SK-N-SH (cell line): ENCODE measurements at regions not wholly inside any gene's neighbourhood (a gene's known extent, or its start where the extent isn't known, plus 50 kb on each side); places are given as distances from the start of the nearest gene placed in this dataset.

Source experiments
- CTCF ChIA-PET: fragments of 300-600, 350-600 bp; formaldehyde crosslinking; extraction: SDS; loops from one replicate; lab custom pipeline; 2021; lab: Yijun Ruan, JAX
- POLR2A ChIA-PET: fragments of 350-600 bp; sonication (Branson Sonifier 250); formaldehyde crosslinking; extraction: SDS; loops from one replicate; lab custom pipeline; 2020; ENCODE audit warnings: antibody characterized with exemption, inconsistent platforms; lab: Yijun Ruan, JAX
- DNase-seq: peaks from one replicate; pipeline ENCODE4 v3.0.0; 2012
- H2AFZ ChIP-seq: fragments of 200-600 bp; sonication (generic); 2 replicates; pipeline ENCODE4 v1.8.1; 2016; ENCODE audit warnings: antibody characterized with exemption, mild to moderate bottlenecking, low read depth
- H3F3A ChIP-seq: fragments of 200-600 bp; sonication (generic); replicated peaks from 2 replicates; pipeline ENCODE3; 2016; ENCODE audit warnings: antibody characterized with exemption, mild to moderate bottlenecking; ENCODE audit not compliant: insufficient read depth
- H3K27ac ChIP-seq, 2 experiments: fragments of 200-500 bp in 1 of 2; fragments of 200-600 bp in 1 of 2; sonication (Bioruptor generic) in 1 of 2; sonication (generic), shearing (Covaris generic) in 1 of 2; 2 replicates each; pipeline versions ENCODE4 v1.5.1 to v1.6.1; 2014 to 2016; ENCODE audit warnings: low read depth in 2 of 2, inconsistent platforms in 1 of 2, low read length in 1 of 2, mild to moderate bottlenecking in 1 of 2, mixed read lengths in 1 of 2
- H3K27me3 ChIP-seq: fragments of 200-600 bp; sonication (generic), shearing (Covaris generic); 2 replicates; pipeline ENCODE4 v1.6.1; 2016; ENCODE audit warnings: mixed run types; ENCODE audit not compliant: insufficient read depth
- H3K36me3 ChIP-seq, 2 experiments: fragments of 200-500 bp in 1 of 2; fragments of 200-600 bp in 1 of 2; sonication (Bioruptor generic) in 1 of 2; sonication (generic) in 1 of 2; replicated peaks in 1 of 2; 2 replicates each; pipeline versions ENCODE3 to v1.5.1; 2014 to 2016; ENCODE audit warnings: low read length in 1 of 2, mild to moderate bottlenecking in 1 of 2; ENCODE audit not compliant: insufficient read depth in 2 of 2, control insufficient read depth in 1 of 2
- H3K4me1 ChIP-seq, 2 experiments: fragments of 200-500 bp in 1 of 2; fragments of 200-600 bp in 1 of 2; sonication (Bioruptor generic) in 1 of 2; sonication (generic), shearing (Covaris generic) in 1 of 2; 2 replicates each; pipeline versions ENCODE4 v1.5.1 to v1.6.1; 2014 to 2016; ENCODE audit warnings: low read depth in 1 of 2, low read length in 1 of 2, mixed run types in 1 of 2; ENCODE audit not compliant: insufficient read depth in 2 of 2, control insufficient read depth in 1 of 2
- H3K4me2 ChIP-seq: fragments of 200-600 bp; sonication (generic), shearing (Covaris generic); 2 replicates; pipeline ENCODE4 v1.6.1; 2017; ENCODE audit warnings: mixed run types
- H3K4me3 ChIP-seq, 2 experiments: fragments of 200-500 bp in 1 of 2; fragments of 200-600 bp in 1 of 2; sonication (Bioruptor generic) in 1 of 2; sonication (generic), shearing (Covaris generic) in 1 of 2; 2 replicates each; pipeline versions ENCODE4 v1.5.1 to v1.8.1; 2014 to 2016; ENCODE audit warnings: low read depth in 2 of 2, inconsistent platforms in 1 of 2, low read length in 1 of 2, mild to moderate bottlenecking in 1 of 2, mixed read lengths in 1 of 2, moderate library complexity in 1 of 2
- H3K79me2 ChIP-seq: fragments of 200-600 bp; sonication (generic); 2 replicates; pipeline ENCODE4 v1.8.1; 2017; ENCODE audit warnings: mild to moderate bottlenecking; ENCODE audit not compliant: insufficient read depth
- H3K9ac ChIP-seq: fragments of 200-600 bp; sonication (generic); 2 replicates; pipeline ENCODE4 v1.6.1; 2017; ENCODE audit warnings: mixed run types
- H3K9me2 ChIP-seq: fragments of 200-600 bp; sonication (generic); 2 replicates; pipeline ENCODE4 v1.6.1; 2017; ENCODE audit warnings: mixed run types
- H3K9me3 ChIP-seq: fragments of 200-600 bp; sonication (generic); 2 replicates; pipeline ENCODE4 v1.6.1; 2017; ENCODE audit warnings: mixed run types, mild to moderate bottlenecking, moderate library complexity
- H4K20me1 ChIP-seq: fragments of 200-600 bp; sonication (generic); 2 replicates; pipeline ENCODE4 v1.6.1; 2017; ENCODE audit warnings: mild to moderate bottlenecking, mixed run types; ENCODE audit not compliant: insufficient read depth
- ELF1 ChIP-seq: IDR thresholded peaks from 2 replicates; pipeline ENCODE4 v1.4.0; 2012
- EZH2phosphoT487 ChIP-seq: fragments of 200-600 bp; sonication (generic); IDR thresholded peaks from 2 replicates; pipeline ENCODE4 v1.6.1; 2017; ENCODE audit warnings: low read depth, mixed run types, mild to moderate bottlenecking, antibody characterized with exemption, moderate library complexity, borderline replicate concordance
- FOSL2 ChIP-seq: IDR thresholded peaks from 2 replicates; pipeline ENCODE4 v1.4.0; 2012; ENCODE audit warnings: low read depth, mild to moderate bottlenecking, moderate library complexity, borderline replicate concordance
- GABPA ChIP-seq: IDR thresholded peaks from 2 replicates; pipeline ENCODE4 v1.4.0; 2012; ENCODE audit warnings: low read depth, mild to moderate bottlenecking
- MAX ChIP-seq: IDR thresholded peaks from 2 replicates; pipeline ENCODE4 v1.4.0; 2012; ENCODE audit warnings: low read depth
- MXI1 ChIP-seq: IDR thresholded peaks from 2 replicates; pipeline ENCODE4 v1.6.1; 2012; ENCODE audit warnings: mild to moderate bottlenecking, low read depth, low read length, improper control_type of control experiment
- NFIC ChIP-seq: IDR thresholded peaks from 2 replicates; pipeline ENCODE4 v1.4.0; 2012; ENCODE audit warnings: borderline replicate concordance
- NRF1 ChIP-seq: IDR thresholded peaks from 2 replicates; pipeline ENCODE4 v1.6.1; 2012; ENCODE audit warnings: low read depth, mild to moderate bottlenecking, low read length
- PBX3 ChIP-seq: IDR thresholded peaks from 2 replicates; pipeline ENCODE4; 2012
- RAD21 ChIP-seq: IDR thresholded peaks from 2 replicates; pipeline ENCODE4 v1.6.1; 2012; ENCODE audit warnings: mild to moderate bottlenecking, low read length
- RCOR1 ChIP-seq: fragments of 150-350 bp; IDR thresholded peaks from 2 replicates; pipeline ENCODE4 v1.6.1; 2017; ENCODE audit warnings: antibody characterized with exemption, low read length
- RXRA ChIP-seq: IDR thresholded peaks from 2 replicates; pipeline ENCODE4 v1.4.0; 2012; ENCODE audit warnings: low read depth, mild to moderate bottlenecking, borderline replicate concordance
- SIN3A ChIP-seq: IDR thresholded peaks from 2 replicates; pipeline ENCODE4 v1.6.1; 2012; ENCODE audit warnings: low read depth, mild to moderate bottlenecking, low read length, moderate library complexity, borderline replicate concordance
- SMC3 ChIP-seq: IDR thresholded peaks from 2 replicates; pipeline ENCODE4 v1.6.1; 2012; ENCODE audit warnings: low read depth, low read length, improper control_type of control experiment
- TAF1 ChIP-seq: IDR thresholded peaks from 2 replicates; pipeline ENCODE4 v1.6.1; 2012; ENCODE audit warnings: low read depth, mild to moderate bottlenecking, low read length, moderate library complexity, borderline replicate concordance
- TCF12 ChIP-seq: IDR thresholded peaks from 2 replicates; pipeline ENCODE4 v1.4.0; 2012
- YY1 ChIP-seq: IDR thresholded peaks from 2 replicates; pipeline ENCODE4 v1.4.0; 2012; ENCODE audit warnings: low read depth, mild to moderate bottlenecking
- ZBTB33 ChIP-seq: IDR thresholded peaks from 2 replicates; pipeline ENCODE4 v1.4.0; 2012; ENCODE audit warnings: low read depth, borderline replicate concordance
- WGBS: methylation state at CpG from one replicate; pipeline ENCODE4 v1.1.6; 2017; ENCODE audit warnings: low lambda C conversion rate; 5-methylcytosine and 5-hydroxymethylcytosine counted together
- TF ChIP-seq, protein P1 (sequence below): IDR thresholded peaks from 2 replicates; pipeline ENCODE4 v1.6.1; 2012; ENCODE audit warnings: mild to moderate bottlenecking, low read depth, low read length, moderate library complexity
- TF ChIP-seq, protein P2 (sequence below): fragments of 150-350 bp; IDR thresholded peaks from 2 replicates; pipeline ENCODE4 v1.6.1; 2016; ENCODE audit warnings: mild to moderate bottlenecking, low read depth, low read length

- no peak for TF ChIP-seq PBX3
- TF ChIP-seq RXRA, result no peak
Observed at GRCh38 chr4:187084701-187085100, 361.0 kb upstream of the FAT1 start (continued).

GRCh38 chr4:187085339-187085738 is 361.7 kb upstream of the FAT1 start:
- no peak overlapping the region for H2AFZ ChIP-seq
- ChIA-PET CTCF (no interaction called here), POLR2A (no interaction called here)
- no peak overlapping the region for H3K4me2 ChIP-seq
- no peak overlapping the region for H3K4me3 ChIP-seq
- no peak for TF ChIP-seq SMC3
- no peak for TF ChIP-seq RCOR1
- no peak for TF ChIP-seq TCF12
- no peak for TF ChIP-seq RAD21
- TF ChIP-seq TAF1, result no peak
- no peak for TF ChIP-seq ZBTB33
- TF ChIP-seq MXI1, result no peak
- no peak for TF ChIP-seq SIN3A
- no peak for TF ChIP-seq MAX
- no peak for TF ChIP-seq NFIC
- TF ChIP-seq, protein P1, sequence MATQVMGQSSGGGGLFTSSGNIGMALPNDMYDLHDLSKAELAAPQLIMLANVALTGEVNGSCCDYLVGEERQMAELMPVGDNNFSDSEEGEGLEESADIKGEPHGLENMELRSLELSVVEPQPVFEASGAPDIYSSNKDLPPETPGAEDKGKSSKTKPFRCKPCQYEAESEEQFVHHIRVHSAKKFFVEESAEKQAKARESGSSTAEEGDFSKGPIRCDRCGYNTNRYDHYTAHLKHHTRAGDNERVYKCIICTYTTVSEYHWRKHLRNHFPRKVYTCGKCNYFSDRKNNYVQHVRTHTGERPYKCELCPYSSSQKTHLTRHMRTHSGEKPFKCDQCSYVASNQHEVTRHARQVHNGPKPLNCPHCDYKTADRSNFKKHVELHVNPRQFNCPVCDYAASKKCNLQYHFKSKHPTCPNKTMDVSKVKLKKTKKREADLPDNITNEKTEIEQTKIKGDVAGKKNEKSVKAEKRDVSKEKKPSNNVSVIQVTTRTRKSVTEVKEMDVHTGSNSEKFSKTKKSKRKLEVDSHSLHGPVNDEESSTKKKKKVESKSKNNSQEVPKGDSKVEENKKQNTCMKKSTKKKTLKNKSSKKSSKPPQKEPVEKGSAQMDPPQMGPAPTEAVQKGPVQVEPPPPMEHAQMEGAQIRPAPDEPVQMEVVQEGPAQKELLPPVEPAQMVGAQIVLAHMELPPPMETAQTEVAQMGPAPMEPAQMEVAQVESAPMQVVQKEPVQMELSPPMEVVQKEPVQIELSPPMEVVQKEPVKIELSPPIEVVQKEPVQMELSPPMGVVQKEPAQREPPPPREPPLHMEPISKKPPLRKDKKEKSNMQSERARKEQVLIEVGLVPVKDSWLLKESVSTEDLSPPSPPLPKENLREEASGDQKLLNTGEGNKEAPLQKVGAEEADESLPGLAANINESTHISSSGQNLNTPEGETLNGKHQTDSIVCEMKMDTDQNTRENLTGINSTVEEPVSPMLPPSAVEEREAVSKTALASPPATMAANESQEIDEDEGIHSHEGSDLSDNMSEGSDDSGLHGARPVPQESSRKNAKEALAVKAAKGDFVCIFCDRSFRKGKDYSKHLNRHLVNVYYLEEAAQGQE, result no peak
- TF ChIP-seq, protein P2, sequence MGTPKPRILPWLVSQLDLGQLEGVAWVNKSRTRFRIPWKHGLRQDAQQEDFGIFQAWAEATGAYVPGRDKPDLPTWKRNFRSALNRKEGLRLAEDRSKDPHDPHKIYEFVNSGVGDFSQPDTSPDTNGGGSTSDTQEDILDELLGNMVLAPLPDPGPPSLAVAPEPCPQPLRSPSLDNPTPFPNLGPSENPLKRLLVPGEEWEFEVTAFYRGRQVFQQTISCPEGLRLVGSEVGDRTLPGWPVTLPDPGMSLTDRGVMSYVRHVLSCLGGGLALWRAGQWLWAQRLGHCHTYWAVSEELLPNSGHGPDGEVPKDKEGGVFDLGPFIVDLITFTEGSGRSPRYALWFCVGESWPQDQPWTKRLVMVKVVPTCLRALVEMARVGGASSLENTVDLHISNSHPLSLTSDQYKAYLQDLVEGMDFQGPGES, result no peak
- TF ChIP-seq PBX3, result no peak
- TF ChIP-seq GABPA, result no peak
- no peak for TF ChIP-seq EZH2phosphoT487
- TF ChIP-seq ELF1, result no peak
- no peak for TF ChIP-seq FOSL2
- no peak for TF ChIP-seq NRF1
- TF ChIP-seq YY1, result no peak
- 49% methylated on average over 3 of the region's 3 CpGs for WGBS
- H3K27ac ChIP-seq, result no peak overlapping the region
- no peak overlapping the region for H3K9ac ChIP-seq
- H3K4me1 ChIP-seq, result no peaks in the 10 kb centered on the region
- no peaks in the 10 kb centered on the region for H3K79me2 ChIP-seq
- H3K27me3 ChIP-seq, result no peaks in the 10 kb centered on the region; the same call in 1 of the 2 replicates
- H3K9me3 ChIP-seq, result no peaks in the 10 kb centered on the region
- no peaks in the 10 kb centered on the region for H3K9me2 ChIP-seq
- no peaks in the 10 kb centered on the region for H4K20me1 ChIP-seq
- H3F3A ChIP-seq, result no peaks in the 10 kb centered on the region
- H3K36me3 ChIP-seq, result no peaks in the 10 kb centered on the region
- DNase-seq, result no peak
